Breast epithelium (tissue), 3 donors: ENCODE measurements at regions not wholly inside any gene's neighbourhood (a gene's known extent, or its start where the extent isn't known, plus 50 kb on each side); places are given as distances from the start of the nearest gene placed in this dataset.

Experiments used
- CTCF ChIP-seq, 3 donors: fragments of 450-650 bp; IDR thresholded peaks; one replicate each; pipeline ENCODE4 v1.5.1; 2016 to 2017; ENCODE audit warnings: antibody characterized with exemption in 3 of 3, mild to moderate bottlenecking in 3 of 3, moderate library complexity in 3 of 3
- POLR2A ChIP-seq: fragments of 450-650 bp; IDR thresholded peaks from one replicate; pipeline ENCODE4 v1.6.1; 2016; ENCODE audit warnings: antibody characterized with exemption, mild to moderate bottlenecking, moderate library complexity
- POLR2AphosphoS5 ChIP-seq, 3 donors: sonication (generic); formaldehyde crosslinking; IDR thresholded peaks; one replicate each; pipeline ENCODE4 v1.6.1; 2017; ENCODE audit warnings: antibody characterized with exemption in 3 of 3

GRCh38 chr11:134562941-134563471, 151.0 kb upstream of the B3GAT1 start:
- TF ChIP-seq CTCF (IDR thresholded peaks at IDR 0.05) (no peak), POLR2AphosphoS5 (IDR thresholded peaks at IDR 0.05) (no peak), POLR2A (no peak)
